GM23338 (cell line): ENCODE measurements at regions not wholly inside any gene's neighbourhood (a gene's known extent, or its start where the extent isn't known, plus 50 kb on each side); places are given as distances from the start of the nearest gene placed in this dataset.

ENCODE experiments used
- CREB1 ChIP-seq: fragments of 250-450 bp; sonication (Bioruptor Pico); IDR thresholded peaks from 2 replicates; pipeline ENCODE4 v1.5.0; 2020; ENCODE audit warnings: low read depth, mild to moderate bottlenecking, moderate library complexity
- CTCF ChIP-seq, 2 experiments: fragments of 200-600 bp in 1 of 2; sonication (generic) in 1 of 2; conservative IDR thresholded peaks; 2 replicates each; pipeline versions ENCODE4 v1.5.1 to v1.6.1; 2016 to 2017; ENCODE audit warnings: antibody characterized with exemption in 2 of 2, low read depth in 2 of 2, mild to moderate bottlenecking in 2 of 2, moderate library complexity in 1 of 2
- EZH2 ChIP-seq: fragments of 200-600 bp; sonication (generic); IDR thresholded peaks from one replicate; pipeline ENCODE4 v1.8.0; 2017; ENCODE audit warnings: antibody characterized with exemption, mild to moderate bottlenecking, low read depth; ENCODE audit not compliant: unreplicated experiment
- EZH2phosphoT487 ChIP-seq: fragments of 200-600 bp; sonication (generic); IDR thresholded peaks from one replicate; pipeline ENCODE4 v1.8.1; 2018; ENCODE audit warnings: antibody characterized with exemption; ENCODE audit not compliant: unreplicated experiment
- POLR2AphosphoS5 ChIP-seq: IDR thresholded peaks from 2 replicates; pipeline ENCODE4 v1.6.1; 2016; ENCODE audit warnings: antibody characterized with exemption, low read depth
- REST ChIP-seq: IDR thresholded peaks from one replicate; pipeline ENCODE4 v1.6.1; 2018; ENCODE audit warnings: antibody characterized with exemption; ENCODE audit not compliant: unreplicated experiment

- TF ChIP-seq CTCF (conservative IDR thresholded peaks at IDR 0.05; ENCODE audit: low read depth in 2 of 2) (no peak), EZH2 (no peak), POLR2AphosphoS5 (no peak), CREB1 (no peak), EZH2phosphoT487 (no peak), REST (no peak)
Observed at GRCh38 chr6:134394208-134394607, 76.3 kb upstream of the SGK1 start.
